ENCODE measurements at regions not wholly inside any gene's neighbourhood (a gene's known extent, or its start where the extent isn't known, plus 50 kb on each side); places are given as distances from the start of the nearest gene placed in this dataset.
A peak's percentile ranks its signal among the peaks of the same experiment; 100 is the strongest.

DNA sequence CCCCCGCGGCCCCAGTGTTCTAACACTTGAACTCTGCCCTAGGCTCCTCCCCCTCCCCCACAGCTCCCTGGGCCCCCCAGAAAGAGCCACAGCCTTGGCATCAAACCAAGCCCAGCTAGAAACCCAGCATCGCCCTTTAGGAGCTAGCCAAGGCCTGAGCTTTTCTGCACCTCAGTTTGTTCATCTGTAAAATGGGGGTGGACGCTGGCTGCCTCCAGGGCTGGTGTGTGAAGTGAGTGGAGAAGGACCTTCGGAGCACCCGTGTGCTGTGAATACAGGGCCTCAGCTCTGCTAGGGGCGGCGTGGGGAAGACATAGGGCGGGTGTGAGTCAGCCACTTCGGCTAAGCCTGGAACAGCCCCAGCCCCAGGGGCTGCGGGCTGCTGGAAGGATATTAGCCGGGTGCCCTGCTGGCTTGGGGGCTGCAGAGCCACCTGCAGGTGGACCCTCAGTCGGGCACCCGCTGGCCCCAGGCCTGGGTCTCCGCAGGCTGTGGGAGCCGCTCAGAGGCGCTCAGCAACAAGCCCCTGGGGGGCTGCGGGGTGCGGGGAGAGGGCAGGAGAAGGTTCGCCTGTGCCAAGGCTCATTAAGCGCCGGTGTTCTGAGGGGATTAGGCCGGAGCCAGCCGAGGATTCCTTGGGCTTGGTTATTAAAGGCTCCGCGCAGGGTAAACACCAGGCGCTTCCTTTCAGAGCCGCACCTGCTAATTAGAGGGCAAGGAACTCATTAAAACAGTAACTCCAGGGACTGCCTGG lies 217.0 kb upstream of the CIBAR2 start:
- peak; percentile 96 for DNase-seq

DNA sequence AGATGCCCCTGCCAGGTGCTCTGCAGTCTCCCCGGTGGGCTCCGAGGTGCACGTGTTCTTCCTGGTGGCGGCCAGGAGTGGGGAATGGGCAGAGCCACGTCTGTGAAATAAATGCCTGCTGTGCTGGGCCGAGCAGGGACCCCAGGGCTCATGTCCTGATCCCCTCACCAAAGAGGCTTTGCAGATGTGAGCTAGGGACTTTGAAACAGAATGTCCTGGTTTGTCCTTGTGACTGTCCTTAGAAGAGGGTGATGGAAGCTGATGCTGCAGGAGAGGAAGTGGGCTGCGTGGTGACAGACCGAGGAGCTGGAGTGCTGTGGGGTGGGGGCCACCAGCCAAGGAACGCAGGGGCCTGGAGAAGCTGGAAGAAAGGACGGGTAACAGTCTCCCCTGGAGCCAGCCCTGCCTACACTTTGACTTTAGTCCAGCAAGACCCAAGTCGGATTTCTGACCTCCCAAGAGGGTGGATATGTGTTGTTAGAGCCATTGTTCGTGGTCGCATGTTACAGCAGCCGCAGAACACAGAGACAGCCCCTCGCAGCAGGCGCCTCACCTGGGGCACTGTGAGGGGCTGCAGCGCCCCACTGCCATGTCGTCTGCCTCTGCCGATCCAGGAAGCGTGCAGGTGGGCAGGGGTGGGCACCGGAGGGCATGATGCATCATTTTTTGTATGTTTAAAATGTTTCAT lies 217.9 kb upstream of the CIBAR2 start:
- peak; percentile 78 for DNase-seq

DNA sequence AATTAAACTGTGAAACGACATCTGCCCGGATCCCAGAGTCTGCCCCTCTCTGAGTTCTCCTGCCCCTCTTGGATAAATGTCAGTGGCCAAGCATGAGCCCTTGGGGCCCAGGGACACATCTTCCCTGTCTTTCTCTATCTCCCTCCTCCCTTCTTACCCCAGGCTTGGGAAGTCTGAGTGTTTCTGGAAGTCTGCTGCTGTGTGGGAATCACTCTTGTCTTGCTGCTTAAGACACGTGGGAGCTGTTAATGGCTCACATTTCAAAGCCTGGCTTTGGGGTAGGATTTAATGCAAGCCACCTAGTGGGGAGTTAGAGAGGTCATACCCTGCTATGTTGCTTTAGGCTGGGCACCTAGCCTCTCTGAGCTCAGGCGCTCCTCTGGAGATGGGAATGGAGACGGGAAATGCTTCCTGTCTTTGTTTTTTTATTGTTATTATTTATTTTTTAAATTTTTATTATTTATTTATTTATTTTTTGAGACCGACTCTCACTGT lies 218.5 kb upstream of the CIBAR2 start:
- DNase-seq: peak; percentile 84

- peak; percentile 26 for DNase-seq
Measured at GRCh38 chr16:85331688-85332087, 219.4 kb upstream of the CIBAR2 start.

DNA sequence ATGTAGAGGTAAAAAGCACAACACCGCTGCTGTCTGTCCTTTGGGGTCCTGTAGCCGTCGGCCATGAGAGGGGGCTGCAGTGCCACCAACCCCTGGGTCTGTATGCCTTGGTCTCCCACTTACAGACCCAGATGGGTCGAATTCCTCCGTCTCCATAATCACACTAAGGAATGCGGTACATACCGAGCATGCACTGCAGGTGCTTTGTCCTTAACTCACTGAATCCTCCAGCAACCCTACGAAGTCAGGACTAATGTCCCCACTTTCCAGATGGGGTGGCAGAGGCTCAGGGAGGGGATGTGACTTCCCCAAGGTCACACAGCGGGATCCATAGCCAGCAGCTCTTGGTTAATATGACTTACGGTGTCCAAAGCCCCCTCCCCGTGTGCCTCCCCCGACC lies 219.9 kb upstream of the CIBAR2 start:
- DNase-seq: no peak

GRCh38 chr16:85333337-85333736 lies 221.1 kb upstream of the CIBAR2 start:
- DNase-seq: no peak

GRCh38 chr16:85333744-85334640 lies 221.7 kb upstream of the CIBAR2 start:
- DNase-seq: no peak

DNA sequence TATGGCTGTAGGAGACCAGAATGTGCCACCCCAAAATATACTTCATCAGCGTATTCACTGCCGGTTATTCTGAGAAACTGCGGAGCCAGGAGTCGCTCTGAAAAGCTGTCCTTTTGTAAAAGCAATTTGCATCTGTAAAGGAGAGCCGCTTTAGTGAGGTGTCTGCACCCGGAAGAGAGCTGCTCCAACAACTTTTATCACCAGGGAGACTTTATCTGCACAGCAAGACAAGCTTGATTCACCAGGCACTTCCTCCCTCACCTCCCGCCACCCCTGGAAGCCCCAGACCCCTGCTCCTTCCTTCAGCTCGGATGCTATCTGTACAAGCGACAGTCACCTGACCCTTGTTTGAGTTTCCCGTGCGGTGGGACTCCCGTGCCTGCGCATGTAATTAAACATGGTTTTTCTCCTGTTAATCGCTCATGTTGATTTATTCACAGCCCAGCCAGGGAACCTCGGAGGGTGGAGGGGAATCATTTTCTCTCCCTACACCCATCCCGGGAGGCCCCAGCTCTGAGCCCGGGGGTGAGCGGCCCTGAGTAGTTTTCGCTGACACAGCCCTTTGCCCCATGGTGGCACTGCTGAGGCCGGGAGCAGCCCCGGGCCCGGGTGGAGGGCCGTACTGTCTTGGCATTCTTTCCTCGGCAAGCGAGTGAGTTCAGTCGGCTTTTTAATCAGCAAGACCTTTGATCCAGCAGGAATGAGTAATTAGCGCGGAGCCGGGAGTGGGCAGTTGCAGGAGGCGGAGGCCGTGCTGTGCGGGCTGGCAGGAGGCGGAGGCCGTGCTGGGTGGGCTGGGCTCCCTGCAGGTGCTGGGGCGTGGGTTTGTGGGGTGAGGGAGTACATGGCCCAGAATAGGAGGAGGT lies 222.7 kb upstream of the CIBAR2 start:
- peak; percentile 71 for DNase-seq

- DNase-seq: peak; percentile 57
Measured at GRCh38 chr16:85335584-85336491, 223.6 kb upstream of the CIBAR2 start.

- DNase-seq: no peak
Measured at GRCh38 chr16:85337910-85338637, 225.8 kb upstream of the CIBAR2 start.

- DNase-seq: no peak
Measured at GRCh38 chr16:85338638-85338982, 226.3 kb upstream of the CIBAR2 start.

DNA sequence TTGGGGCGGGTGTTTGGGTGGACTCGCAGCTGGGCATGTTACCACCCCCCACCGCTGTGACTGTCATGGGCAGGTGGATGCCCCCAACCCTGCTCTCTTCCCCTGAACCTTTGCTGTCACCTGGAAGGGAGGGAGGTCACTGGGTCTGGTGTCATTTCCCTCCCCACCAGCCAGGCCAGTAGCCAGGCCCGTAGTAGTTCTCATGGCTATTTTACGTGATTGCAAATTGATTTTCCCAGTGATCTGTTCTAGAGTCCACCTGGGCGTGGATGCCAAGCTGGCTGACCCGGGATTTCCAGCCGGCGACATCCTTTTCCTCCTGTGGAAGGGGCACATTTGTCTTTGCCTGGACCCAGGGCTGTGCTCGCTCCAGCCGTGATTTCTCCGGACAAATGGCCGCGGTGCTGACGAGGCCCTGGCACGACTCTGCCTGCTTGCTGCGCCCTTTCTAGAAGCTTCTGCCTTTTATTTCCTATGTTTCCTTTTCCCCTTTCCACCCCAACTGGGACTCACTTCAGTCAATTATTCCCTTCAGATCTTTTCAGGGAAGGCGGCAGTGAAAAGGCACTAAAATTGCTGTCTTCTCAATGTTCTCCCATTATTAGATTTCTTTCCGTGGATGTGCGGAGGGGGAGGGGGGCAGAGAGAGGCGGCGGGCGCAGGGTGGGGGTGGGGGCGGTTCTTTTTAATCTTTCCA lies 226.9 kb upstream of the CIBAR2 start:
- no peak for DNase-seq

DNA sequence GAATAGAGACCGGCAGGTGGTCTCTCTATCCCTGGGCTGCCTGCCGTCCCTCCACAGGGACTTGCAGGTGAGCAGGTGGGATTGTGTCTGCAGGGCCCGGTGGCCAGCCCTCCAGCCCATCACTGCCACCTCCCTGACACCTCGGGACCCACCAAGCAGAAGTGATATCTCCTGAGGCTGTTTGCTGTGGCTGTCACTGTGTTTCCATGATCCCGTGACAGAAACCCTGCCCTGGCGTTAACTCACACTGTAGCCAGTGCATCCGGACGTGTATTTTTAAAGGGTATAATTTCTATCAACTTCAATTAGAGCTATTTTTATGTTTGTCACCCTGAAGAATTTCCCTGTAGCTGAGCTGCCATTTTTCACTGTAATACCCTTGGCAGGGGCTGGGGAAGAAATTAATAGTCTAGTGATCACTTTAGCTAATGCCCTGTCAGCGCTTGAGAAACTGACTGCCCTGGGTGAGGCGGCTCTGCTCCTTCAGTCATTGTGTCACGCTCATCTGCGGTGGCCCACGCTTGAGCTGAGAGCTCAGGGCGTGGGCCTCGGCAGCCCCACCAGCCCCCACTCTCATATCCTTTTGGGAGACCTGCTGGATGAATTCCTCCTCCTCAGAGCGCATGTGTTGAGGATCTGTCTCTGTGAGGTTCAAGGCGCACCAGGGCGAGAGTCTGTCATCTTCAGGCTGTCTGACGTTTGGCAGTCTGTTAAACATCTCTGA lies 229.9 kb upstream of the CIBAR2 start:
- DNase-seq: no peak

GRCh38 chr16:85344502-85345128 lies 232.3 kb upstream of the CIBAR2 start:
- DNase-seq: peak; percentile 84

- DNase-seq: no peak
Measured at GRCh38 chr16:85345129-85345639, 232.9 kb upstream of the CIBAR2 start.

- no peak for DNase-seq
Measured at GRCh38 chr16:85346404-85347212, 234.3 kb upstream of the CIBAR2 start.

DNA sequence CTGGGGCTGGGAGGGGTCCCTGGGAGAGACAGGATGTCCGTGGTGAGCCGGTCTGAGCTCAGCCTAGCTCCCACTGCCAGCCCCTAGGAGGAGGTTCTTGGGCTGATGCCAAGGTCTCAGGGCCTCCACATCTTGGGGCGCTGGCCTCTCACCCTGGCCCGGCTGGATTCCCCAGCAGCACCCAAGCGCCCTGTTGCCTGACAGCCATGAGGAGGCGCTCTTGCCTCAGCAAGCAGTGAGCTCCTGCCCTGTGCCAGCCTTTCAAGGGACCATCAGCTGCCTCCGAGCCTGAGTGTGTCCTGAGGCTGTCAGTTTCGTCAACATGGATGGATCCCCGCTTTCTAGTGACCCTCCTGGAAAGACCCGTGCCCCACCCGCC lies 234.9 kb upstream of the CIBAR2 start:
- DNase-seq: peak; percentile 48
